ENCODE measurements at regions not wholly inside any gene's neighbourhood (a gene's known extent, or its start where the extent isn't known, plus 50 kb on each side); places are given as distances from the start of the nearest gene placed in this dataset.

GRCh38 chr18:51623653-51624052, 426.2 kb upstream of the MEX3C start:
- TF ChIP-seq CTCF (conservative IDR thresholded peaks at IDR 0.05), result no peak
- Histone ChIP-seq H3K56ac (ENCODE audit: insufficient read length, low read depth, low read length) (no peak overlapping the region), H3K23ac (ENCODE audit: insufficient read length, low read depth, low read length) (no peak overlapping the region), H3K79me2 (ENCODE audit: insufficient read depth, low read length) (no peaks in the 10 kb centered on the region), H2BK20ac (ENCODE audit: low read depth, low read length, poor library complexity, severe bottlenecking) (no peak overlapping the region), H3K27ac (ENCODE audit: insufficient read length, low read depth, low read length) (no peak overlapping the region), H3T11ph (ENCODE audit: low read length) (no peak overlapping the region), H2AFZ (ENCODE audit: low read length) (no peak overlapping the region), H4K91ac (ENCODE audit: insufficient read length, low read depth, low read length) (no peak overlapping the region), H3K23me2 (ENCODE audit: insufficient read length, low read depth, low read length, poor library complexity, severe bottlenecking) (no peaks in the 10 kb centered on the region), H2BK12ac (ENCODE audit: insufficient read length, low read depth, low read length) (no peak overlapping the region), H3K79me1 (ENCODE audit: insufficient read depth, low read depth, low read length, poor library complexity, severe bottlenecking) (no peaks in the 10 kb centered on the region), H2BK5ac (ENCODE audit: insufficient read length, low read length) (no peak overlapping the region), H3K14ac (ENCODE audit: insufficient read depth, low read length) (no peak overlapping the region), H3K4me2 (ENCODE audit: insufficient read depth, insufficient read length, low read length) (no peak overlapping the region), H4K20me1 (ENCODE audit: control insufficient read depth, insufficient read depth, insufficient read length) (no peaks in the 10 kb centered on the region), H4K5ac (ENCODE audit: insufficient read length, low read depth, low read length) (no peak overlapping the region), H3K27me3 (ENCODE audit: insufficient read depth, low read length) (no peaks in the 10 kb centered on the region), H4K8ac (replicated peaks; ENCODE audit: insufficient read length, low read depth, low read length) (no peak overlapping the region), H3K9ac (ENCODE audit: extremely low read depth, insufficient read length, low read length) (no peak overlapping the region), H3K4ac (ENCODE audit: low read depth, low read length) (no peak overlapping the region), H2BK120ac (ENCODE audit: low read depth, low read length, poor library complexity, severe bottlenecking) (no peak overlapping the region), H3K18ac (ENCODE audit: insufficient read length, low read depth, low read length) (no peak overlapping the region), H2BK15ac (ENCODE audit: low read depth, low read length) (no peak overlapping the region), H3K9me3 (ENCODE audit: control insufficient read depth, low read depth, low read length) (no peaks in the 10 kb centered on the region), H3K4me1 (ENCODE audit: insufficient read depth, low read length) (peaks cover 6% of the 10 kb centered on the region; the same call in 1 of the 2 replicates), H2AK5ac (ENCODE audit: insufficient read length, low read length) (no peak overlapping the region)
- H3K9me3 Mint-ChIP-seq, result peaks cover 0 to 8% of the 10 kb centered on the region in 2 experiments; a peak in 1 of 5 replicates
- H3K4me1 Mint-ChIP-seq, result peaks cover 24% of the 10 kb centered on the region in 2 experiments
- no peak overlapping the region for H3K27ac Mint-ChIP-seq
- H3K36me3 Mint-ChIP-seq (ENCODE audit: insufficient read depth in 1 of 3, low read depth in 3 of 3), result peaks cover 0 to 3% (median 0%) of the 10 kb centered on the region in 3 experiments; a peak in 3 of 7 replicates
- H3K27me3 Mint-ChIP-seq (ENCODE audit: low read depth), result peaks cover 30% of the 10 kb centered on the region
- H3K4me3 Mint-ChIP-seq, result no peak overlapping the region
- DNase-seq, result no peak
- WGBS (ENCODE audit: extremely low coverage, insufficient read length, low lambda C conversion rate), result no CpG with 5 or more reads among the region's 1 CpG
